Right renal pelvis (tissue), 4 donors: ENCODE measurements at regions not wholly inside any gene's neighbourhood (a gene's known extent, or its start where the extent isn't known, plus 50 kb on each side); places are given as distances from the start of the nearest gene placed in this dataset.
A peak's percentile ranks its signal among the peaks of the same experiment; 100 is the strongest.
"Not testable (repeated sequence)": the region's sequence is repeated elsewhere in the genome, so short reads cannot be mapped to it uniquely, and the experiment has no call there.

ENCODE experiments used
- DNase-seq, 4 donors: peaks; one replicate each; pipeline ENCODE4 v3.0.0-alpha.2; 2013; ENCODE audit warnings: low read depth in 4 of 4, low spot score in 3 of 4, missing footprints in 1 of 4

DNA sequence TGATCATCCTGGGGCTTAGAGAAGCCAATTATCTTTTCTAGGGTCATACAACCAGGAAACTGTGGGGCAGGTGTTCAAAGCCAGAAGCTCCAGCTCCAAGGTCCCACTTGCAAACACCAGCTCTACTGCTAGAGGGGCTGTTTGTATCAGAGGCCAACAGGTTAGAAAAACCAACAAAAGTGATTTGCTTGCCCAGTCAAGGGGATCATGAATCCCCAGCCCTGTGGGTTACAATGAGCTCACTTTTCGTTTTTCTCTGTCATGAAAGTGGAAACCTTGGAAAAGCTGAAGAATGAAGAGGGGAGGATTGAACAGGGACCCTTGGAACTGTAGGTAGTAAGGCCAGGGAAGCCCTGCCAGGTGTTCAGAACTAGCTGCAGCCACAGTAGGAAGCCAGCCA lies 119.2 kb downstream of the SPP2 start:
- DNase-seq, result no peak

DNA sequence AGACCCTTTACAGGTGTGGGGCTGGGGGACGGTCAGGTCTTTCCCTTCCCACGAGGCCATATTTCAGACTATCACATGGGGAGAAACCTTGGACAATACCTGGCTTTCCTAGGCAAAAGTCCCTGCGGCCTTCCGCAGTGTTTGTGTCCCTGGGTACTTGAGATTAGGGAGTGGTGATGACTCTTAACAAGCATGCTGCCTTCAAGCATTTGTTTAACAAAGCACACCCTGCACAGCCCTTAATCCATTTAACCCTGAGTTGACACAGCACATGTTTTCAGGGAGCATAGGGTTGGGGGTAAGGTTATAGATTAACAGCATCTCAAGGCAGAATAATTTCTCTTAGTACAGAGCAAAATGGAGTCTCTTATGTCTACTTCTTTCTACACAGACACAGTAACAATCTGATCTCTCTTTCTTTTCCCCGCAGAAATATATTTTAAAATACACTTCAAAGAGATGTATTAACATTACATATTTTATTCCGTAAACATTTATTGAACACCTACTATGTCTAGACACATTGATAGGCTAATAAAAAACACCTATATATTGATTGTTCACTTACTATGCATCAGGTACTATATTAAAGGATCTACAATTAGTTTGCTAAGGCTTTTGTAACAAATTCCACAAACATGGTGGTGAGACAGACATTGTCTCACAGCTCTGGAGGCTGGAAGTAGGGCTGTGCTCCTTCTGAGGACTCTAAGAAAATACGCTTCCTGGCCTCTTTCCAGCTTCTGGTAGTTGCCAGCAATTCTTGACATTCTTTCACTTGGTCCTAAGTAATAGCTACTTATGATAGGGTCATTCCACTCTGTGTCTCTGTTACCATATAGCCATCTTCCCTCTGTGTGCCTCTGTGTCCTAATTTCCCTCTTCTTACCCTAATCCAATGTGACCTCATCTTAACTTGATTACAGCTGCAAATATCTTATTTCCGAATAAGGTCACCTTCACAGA lies 118.4 kb downstream of the SPP2 start:
- not testable (repeated sequence) for DNase-seq

DNA sequence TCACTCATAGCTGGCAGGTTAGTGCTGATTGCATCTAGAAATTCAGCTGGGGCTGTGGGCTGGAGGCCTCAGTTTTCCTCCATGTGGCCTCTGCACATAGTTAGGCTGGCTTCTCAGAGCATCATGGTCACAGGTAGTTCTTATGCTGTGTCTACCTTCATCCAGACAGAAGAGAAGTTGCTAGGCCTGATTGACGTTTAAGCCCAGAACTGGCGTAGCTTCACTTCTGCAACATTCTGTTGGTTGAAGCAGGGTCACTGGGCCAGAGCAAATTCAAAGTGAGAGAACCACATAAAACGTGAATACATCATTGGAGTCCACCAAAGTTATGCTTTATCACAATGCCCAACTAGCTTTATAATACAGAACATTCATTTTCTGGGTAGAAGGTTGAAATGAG lies 116.0 kb downstream of the SPP2 start:
- DNase-seq, result no peak

DNA sequence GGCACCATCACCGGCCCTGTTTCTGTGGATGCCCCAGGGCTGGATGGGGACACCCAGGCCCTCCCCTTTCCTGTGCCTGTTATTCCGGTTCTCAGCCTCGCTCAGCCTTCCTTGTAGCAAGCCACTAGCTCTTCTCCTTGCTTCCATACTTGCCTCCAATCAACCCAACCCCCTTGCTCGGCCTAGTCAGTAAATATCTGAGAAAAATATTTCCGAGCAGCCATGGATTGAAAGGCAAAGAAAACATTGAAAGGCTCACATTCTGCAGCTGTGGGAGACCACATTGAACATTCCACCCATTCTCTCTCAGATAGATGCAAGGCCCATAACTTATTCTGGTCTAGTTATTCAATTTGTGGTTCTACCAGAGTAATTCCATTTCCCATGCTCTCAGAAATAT lies 114.9 kb downstream of the SPP2 start:
- DNase-seq, result no peak

DNA sequence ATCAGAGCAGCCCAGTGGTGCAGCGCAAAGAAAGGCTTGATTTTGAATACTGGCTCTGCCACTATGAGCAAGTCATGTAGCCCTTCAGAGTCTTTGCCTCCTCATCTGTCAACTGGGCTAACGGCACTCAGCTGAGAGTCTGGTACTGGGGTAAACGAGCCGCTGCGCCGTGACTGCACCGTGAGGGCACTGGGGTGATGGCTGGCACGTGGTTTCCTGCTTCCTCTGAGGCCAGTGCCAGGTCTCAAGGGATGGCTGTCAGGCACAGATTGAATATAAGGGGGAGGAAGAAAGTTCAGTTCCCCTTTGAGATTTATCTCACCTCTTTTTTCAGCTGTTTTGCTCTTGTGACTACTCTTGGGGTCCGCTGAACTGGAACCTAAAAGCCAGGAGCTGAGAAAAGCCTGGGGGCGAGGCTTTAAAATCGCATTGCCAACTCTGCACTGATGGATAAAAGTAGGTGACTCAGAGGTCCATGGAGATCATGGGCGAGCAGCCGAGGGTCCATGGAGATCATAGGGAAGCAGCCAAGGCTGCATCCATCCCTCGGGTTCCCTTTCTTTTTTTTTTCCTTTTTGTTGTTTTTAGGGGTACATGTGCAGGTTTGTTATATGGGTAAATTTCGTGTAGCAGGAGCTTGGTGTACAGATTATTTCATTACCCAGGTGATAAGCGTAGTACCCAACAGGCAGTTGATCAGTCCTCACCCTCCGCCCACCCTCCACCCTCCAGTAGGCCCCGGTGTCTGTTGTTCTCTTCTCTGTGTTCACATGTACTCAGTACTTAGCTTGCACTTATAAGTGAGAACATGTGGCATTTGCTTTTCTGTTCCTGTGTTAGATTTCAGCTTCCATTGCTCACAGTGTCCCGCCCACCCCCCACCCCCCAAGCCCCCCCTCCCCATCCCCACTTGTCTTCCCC lies 114.3 kb downstream of the SPP2 start:
- no peak for DNase-seq

DNA sequence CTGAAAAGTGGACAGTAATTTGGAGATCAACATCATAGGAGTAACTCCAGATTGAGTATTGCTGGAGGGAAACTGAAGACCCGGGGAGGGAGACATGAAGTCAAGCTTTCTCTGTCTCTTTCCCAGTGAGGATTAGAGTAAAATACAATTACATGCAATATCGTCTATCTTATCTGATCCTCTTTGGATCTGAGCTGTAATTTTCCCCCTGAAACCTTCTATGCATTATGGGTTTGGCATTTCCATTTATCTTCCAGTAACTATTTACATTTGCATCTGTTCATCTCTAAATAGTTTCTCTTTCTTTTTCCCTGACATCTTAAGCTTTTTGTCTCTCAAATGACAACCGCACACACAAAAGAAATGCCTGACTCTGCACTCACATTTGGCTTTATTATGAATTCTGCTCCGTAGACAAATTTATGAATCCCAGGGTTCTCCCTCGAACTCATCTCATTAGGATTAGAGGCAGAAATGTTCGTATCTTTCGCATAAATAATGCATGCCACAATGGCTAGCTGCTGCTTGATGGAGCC lies 113.1 kb downstream of the SPP2 start:
- no peak for DNase-seq

DNA sequence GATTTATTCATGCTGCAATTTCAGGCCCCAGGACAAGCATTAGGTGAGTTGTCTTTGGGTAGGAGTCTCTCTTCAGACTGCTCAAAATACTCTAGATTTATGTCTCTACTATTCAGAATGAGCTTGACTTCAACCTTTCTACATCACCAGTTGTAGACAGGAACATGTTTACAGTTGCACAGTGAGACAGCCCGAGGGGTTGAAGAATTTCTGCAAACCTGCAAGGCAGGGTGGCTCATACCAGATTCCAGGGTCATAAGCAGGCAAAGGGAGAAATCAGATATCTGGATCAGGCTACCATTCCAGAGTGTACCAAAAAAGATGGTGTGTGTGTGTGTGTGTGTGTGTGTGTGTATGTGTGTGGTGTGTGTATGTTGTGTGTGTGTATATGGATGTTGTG lies 112.4 kb downstream of the SPP2 start:
- no peak for DNase-seq

DNA sequence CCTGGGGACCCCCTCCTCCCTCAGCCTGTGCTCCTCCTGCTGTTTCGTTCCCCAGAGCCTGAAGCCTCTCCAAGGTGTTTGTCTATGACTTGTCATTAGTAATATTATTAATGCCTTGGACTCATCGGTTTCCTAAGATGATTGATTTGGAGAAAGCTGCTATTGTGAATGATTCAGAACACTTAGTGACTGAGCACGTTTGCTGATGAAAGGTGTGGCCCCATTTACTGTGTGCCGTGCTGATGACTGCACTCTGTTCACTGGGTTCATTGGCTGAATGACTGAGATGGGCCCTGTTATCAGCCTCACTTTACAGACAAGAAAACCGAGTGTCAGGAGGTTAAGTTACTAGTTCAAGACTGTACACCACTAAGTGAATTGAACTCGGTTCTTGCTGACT lies 111.4 kb downstream of the SPP2 start:
- no peak for DNase-seq

DNA sequence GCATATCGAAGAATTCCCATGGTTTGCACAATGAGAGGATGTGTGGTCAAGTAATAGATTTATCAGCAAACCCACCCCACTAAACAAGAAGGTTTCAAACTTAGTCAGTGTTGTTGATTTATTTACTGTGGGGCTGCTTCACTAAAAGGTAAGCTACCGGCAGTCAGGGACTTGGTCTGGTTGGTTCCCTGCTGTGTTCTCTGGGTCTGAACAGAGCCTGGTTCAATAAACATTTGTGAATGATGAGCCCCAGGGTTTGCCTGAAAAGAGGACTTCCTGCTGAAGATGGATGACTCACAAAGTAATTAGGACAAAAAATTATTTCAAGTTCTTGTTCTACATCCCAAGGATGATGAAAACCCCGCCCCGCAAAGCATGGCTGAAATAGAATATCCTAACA lies 108.3 kb downstream of the SPP2 start:
- no peak for DNase-seq

DNA sequence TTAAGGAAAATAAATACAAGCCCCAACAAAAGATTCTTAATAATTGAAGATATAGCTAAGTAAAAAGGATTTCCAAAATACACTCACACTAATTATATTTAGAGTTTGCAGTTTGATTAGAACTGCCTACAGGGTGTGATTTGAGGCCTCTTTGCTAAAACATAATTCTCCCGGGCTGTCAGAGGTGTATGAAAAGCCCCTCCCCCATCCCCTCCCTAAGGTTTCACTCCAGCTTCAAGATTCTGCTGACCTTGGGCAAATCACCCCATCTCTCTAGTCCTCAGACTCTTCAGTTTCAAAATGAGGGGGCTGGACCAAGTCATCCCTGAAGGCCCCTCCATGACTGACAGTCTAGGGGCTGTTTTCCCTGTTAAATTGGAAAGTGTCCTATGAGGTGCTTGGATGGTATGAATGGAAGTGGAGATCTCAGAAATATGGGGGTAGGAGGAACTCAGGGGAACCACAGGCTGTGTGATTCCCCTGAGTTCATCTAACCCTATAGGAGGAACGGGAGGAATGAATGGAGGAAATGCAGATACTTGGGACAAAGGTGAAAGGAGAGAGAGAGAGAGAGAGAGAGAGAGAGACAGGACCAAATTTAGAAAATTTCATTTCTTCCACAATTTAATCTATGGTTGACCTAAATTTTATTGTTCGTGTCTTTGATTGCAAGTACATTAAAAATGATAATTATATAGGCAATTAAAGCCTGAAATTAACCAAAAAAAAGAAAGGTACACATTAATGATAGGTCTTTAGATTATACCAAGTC lies 107.5 kb downstream of the SPP2 start:
- DNase-seq, result no peak

DNA sequence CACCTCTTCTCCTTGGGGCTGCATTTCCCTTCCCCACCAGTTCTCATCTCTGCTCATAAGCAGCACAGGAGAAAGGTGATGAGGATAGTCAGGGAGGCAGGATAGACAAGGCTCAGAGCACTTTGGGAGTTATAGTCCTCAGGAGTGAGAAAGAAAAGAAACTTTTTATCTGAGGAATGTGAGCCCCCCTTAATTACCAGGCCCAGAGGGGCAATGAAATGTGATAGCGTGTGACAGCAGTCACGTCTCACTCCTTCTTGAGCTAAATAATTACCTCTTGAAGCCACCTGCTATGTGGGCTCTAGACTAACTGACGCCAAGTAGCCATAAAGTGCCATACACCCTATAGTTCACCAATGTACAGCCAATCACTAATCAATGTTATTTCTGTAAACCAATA lies 105.8 kb downstream of the SPP2 start:
- DNase-seq, result no peak

DNA sequence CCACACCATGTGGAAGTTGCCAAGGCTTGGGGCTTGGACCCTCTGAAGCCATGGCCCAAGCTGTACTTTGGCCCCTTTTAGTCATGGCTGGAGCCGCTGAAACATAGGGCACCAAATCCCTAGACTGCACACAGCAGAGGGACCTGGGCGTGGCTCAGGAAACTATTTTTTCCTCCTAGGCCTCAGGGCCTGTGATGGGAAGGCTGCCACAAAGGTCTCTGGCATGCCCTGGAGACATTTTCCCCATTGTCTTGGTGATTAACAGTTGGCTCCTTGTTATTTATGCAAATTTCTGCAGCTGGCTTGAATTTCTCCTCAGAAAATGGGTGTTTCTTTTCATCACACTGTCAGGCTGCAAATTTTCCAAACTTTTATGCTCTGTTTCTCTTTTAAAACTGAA lies 102.3 kb downstream of the SPP2 start:
- not testable (repeated sequence) for DNase-seq

DNA sequence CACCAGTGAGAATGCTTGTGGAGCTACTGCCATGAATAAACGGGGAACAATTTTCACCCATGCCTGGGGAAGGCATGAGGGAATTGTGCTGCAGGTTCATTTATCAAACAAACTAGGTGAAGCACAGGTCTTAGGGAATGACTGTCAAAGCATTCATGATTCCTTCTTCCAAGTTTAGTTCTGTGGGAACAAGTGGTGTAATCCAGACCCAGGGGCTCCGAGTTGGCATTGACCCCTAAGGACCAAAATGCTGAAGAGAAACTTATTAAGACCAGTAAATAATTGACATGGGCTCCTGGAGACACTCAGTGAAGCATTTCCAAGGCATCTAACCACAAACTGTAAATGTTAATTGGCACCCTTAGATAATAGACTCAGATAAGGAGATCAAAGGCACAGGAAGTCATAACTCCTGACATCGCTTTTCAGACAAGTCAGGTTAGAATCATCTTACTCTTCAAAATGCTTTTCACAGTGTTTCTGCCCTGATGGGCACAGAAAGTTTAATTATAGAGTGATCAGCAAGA lies 96.9 kb downstream of the SPP2 start:
- peak in 1 of 4 donors; percentile 48 for DNase-seq

DNA sequence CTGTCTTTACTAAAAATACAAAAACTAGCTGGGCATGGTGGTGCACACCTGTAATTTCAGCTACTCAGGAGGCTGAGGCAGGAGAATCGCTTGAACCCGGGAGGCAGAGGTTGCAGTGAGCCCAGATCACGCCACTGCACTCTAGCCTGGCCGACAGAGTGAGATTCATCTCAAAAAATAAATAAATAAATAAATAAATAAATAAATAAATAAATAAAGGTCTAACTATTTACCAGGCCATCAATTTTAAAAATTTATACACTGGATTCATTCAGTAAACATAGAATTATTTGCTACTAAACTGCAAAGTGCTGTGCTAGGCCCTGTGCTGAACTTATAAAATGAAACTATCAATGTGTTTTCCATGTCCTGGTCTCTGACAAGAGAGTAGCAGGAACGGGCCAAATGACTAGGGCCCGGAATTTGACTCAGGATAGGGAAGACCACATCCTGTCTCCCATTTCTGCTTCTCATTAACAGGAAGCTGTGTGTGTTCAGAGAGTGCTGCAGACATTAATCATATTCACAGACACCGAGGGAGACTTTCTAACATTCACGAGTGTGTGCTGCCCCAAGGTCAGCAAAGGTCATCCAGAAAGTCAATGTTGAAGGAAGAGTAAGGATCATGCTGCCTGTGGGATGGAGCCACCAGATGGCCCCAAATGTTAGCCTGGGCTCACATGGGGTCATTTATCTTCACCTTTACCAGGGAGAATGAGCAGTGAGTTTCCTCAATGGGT lies 95.8 kb downstream of the SPP2 start:
- no peak for DNase-seq

DNA sequence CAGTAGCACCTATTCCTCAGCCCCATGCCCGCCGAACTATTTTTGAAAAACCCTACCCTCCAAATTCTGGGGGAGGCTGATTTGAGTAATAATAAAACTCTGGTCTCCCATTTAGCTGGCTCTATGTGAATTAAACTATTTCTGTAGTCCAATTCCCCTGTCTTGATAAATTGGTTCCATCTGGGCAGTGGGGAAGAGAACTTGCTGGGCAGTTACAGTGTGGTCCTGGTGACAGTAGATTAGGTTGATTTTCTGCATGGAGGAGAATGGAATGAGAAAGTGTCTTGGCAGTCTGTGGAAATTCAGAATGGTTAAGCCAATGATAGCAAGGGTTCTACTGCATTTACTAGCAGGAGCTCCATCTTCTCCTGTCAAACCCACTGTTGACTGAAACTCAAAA lies 95.0 kb downstream of the SPP2 start:
- DNase-seq, result no peak

DNA sequence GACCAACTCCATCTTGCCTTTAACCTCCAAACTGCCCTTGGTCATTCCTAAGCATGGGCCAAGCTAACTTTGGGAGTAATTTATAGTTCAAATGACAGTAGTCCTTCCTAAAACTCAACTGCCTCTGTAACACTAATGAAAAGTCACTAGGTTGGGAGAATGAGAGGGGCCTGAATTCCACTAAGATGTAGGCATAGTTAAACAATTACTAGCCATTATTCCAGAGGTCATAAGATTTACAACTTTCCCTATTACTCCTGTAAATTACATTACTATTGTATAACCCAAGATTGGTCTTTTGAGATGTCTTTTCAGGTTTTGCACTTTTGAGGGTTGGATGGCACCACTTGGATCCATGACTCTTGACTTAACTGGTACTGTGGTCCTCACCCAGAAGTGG lies 94.6 kb downstream of the SPP2 start:
- DNase-seq, result no peak

DNA sequence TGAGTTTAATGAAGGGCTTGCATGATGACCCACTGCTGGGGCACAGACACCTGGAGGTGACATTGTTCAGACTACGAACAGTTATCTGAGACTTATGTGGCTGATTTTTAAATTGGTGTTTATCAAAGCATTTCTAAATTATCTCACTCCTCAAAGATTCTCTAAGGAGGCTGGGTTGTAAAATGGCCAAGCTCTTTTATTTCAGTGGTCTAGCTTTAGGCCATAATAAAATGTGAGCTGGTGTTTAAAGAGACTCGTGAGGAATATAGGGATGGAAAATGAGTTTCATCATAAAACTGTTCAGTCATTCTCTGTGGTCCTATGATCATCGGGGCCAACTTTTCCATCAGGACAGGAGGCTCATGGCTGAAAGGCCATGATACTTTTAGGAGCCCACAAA lies 93.4 kb downstream of the SPP2 start:
- no peak for DNase-seq

DNA sequence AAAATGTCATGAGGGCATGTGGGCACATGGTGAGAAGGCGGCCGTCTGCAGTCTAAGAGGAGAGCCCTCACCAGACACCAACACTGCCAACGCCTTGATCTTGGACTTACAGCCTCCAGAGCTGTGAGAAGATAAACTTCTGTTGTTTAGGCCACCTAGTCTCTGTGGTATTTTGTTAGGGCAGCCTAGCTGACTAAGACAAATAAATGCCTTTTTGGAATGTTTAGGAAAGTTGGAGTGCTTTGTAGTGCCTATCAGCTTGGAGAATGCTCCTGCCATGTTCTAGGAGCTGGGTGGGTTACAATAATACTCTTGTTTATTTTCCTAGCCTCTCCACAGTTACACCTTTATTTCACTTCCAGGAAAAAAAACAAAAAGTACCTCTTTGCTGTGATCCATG lies 92.0 kb downstream of the SPP2 start:
- no peak for DNase-seq

DNA sequence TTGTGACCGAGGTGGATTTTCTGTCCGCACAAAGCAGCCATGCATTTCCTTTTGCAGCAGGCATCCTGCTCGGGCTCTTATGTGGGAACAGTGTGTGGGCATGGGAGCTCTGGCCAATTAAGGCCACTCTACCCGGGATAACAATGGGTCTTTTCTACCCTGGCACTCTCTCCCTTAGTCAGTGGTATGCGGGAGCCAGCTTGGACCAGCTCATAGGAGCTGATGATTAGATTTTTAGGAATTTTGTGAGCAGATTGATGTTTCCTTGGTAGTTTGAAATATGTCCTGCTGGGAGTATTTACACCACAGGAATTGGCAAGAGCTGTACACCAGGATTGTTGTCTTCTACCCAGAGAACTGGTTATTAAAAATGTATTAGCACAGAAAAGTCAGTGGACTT lies 89.3 kb downstream of the SPP2 start:
- DNase-seq, result no peak

DNA sequence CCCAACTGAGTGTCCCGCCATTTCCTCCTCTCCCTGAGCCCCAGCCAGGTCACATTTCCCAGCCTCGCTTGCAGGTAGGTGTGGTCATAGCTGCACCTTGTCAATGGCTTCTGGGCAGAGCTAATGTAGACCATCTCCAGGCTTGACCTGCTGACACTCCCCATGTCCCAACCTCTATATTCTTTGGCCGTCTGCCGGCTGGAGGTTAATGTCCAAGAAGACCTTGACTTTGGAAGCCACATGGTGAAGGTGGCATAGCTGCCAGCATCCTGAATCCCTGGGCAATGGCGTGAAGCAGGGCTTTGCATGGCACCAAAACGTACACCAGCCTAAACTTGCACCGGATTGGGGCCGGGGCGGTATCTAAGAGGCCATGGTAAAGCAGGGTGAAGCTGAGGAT lies 88.3 kb downstream of the SPP2 start:
- DNase-seq, result no peak
